ENCODE measurements at regions not wholly inside any gene's neighbourhood (a gene's known extent, or its start where the extent isn't known, plus 50 kb on each side); places are given as distances from the start of the nearest gene placed in this dataset.

- Histone ChIP-seq H3K36me3 (ENCODE audit: insufficient read depth) (no peaks in the 10 kb centered on the region), H3K27me3 (ENCODE audit: insufficient read depth, low read depth) (no peaks in the 10 kb centered on the region), H3K4me3 (IDR thresholded peaks at IDR 0.05; ENCODE audit: insufficient read depth, low read depth, low read length) (no peak overlapping the region), H3K9ac (no peak overlapping the region), H2AFZ (ENCODE audit: low read depth) (no peak overlapping the region), H3K27ac (no peak overlapping the region), H4K20me1 (ENCODE audit: insufficient read depth) (no peaks in the 10 kb centered on the region), H3K79me2 (ENCODE audit: insufficient read depth, low read depth) (no peaks in the 10 kb centered on the region), H3K4me1 (ENCODE audit: low read depth, poor library complexity, severe bottlenecking) (no peaks in the 10 kb centered on the region), H3K4me2 (no peak overlapping the region)
- no peak for TF ChIP-seq CTCF (conservative IDR thresholded peaks at IDR 0.05; ENCODE audit: low read depth, low read length)
These were observed 120.3 kb upstream of the DSEL start for GRCh38 chr18:67636597-67637385.

GRCh38 chr18:67634631-67635338 is 118.3 kb upstream of the DSEL start:
- Histone ChIP-seq H3K4me3 (IDR thresholded peaks at IDR 0.05; ENCODE audit: insufficient read depth, low read depth, low read length) (no peak overlapping the region), H3K27ac (no peak overlapping the region), H4K20me1 (ENCODE audit: insufficient read depth) (no peaks in the 10 kb centered on the region), H3K79me2 (ENCODE audit: insufficient read depth, low read depth) (no peaks in the 10 kb centered on the region), H3K4me2 (no peak overlapping the region), H3K27me3 (ENCODE audit: insufficient read depth, low read depth) (no peaks in the 10 kb centered on the region), H3K9ac (no peak overlapping the region), H2AFZ (ENCODE audit: low read depth) (no peak overlapping the region), H3K4me1 (ENCODE audit: low read depth, poor library complexity, severe bottlenecking) (no peaks in the 10 kb centered on the region), H3K36me3 (ENCODE audit: insufficient read depth) (no peaks in the 10 kb centered on the region)
- no peak for TF ChIP-seq CTCF (conservative IDR thresholded peaks at IDR 0.05; ENCODE audit: low read depth, low read length)

GRCh38 chr18:67633939-67634338 is 117.4 kb upstream of the DSEL start:
- Histone ChIP-seq H3K79me2 (ENCODE audit: insufficient read depth, low read depth) (no peaks in the 10 kb centered on the region), H3K27me3 (ENCODE audit: insufficient read depth, low read depth) (no peaks in the 10 kb centered on the region), H3K4me1 (ENCODE audit: low read depth, poor library complexity, severe bottlenecking) (no peaks in the 10 kb centered on the region), H3K9ac (no peak overlapping the region), H3K4me2 (no peak overlapping the region), H3K4me3 (IDR thresholded peaks at IDR 0.05; ENCODE audit: insufficient read depth, low read depth, low read length) (no peak overlapping the region), H4K20me1 (ENCODE audit: insufficient read depth) (no peaks in the 10 kb centered on the region), H2AFZ (ENCODE audit: low read depth) (no peak overlapping the region), H3K36me3 (ENCODE audit: insufficient read depth) (no peaks in the 10 kb centered on the region), H3K27ac (no peak overlapping the region)
- no peak for TF ChIP-seq CTCF (conservative IDR thresholded peaks at IDR 0.05; ENCODE audit: low read depth, low read length)

GRCh38 chr18:67621906-67622305 is 105.4 kb upstream of the DSEL start:
- no peaks in the 10 kb centered on the region for H4K20me1 ChIP-seq (ENCODE audit: insufficient read depth)
- H3K79me2 ChIP-seq (ENCODE audit: insufficient read depth, low read depth): no peaks in the 10 kb centered on the region
- no peaks in the 10 kb centered on the region for H3K27me3 ChIP-seq (ENCODE audit: insufficient read depth, low read depth)
- no peak overlapping the region for H3K27ac ChIP-seq
- no peak overlapping the region for H3K4me2 ChIP-seq
- no peak overlapping the region for H2AFZ ChIP-seq (ENCODE audit: low read depth)
- H3K4me3 ChIP-seq (IDR thresholded peaks at IDR 0.05; ENCODE audit: insufficient read depth, low read depth, low read length): no peak overlapping the region
- TF ChIP-seq CTCF (conservative IDR thresholded peaks at IDR 0.05; ENCODE audit: low read depth, low read length): no peak
- no peaks in the 10 kb centered on the region for H3K4me1 ChIP-seq (ENCODE audit: low read depth, poor library complexity, severe bottlenecking)
- H3K36me3 ChIP-seq (ENCODE audit: insufficient read depth): no peaks in the 10 kb centered on the region
- no peak overlapping the region for H3K9ac ChIP-seq

Measured in KMS-11 (cell line).